H1 (cell line): ENCODE measurements at regions not wholly inside any gene's neighbourhood (a gene's known extent, or its start where the extent isn't known, plus 50 kb on each side); places are given as distances from the start of the nearest gene placed in this dataset.

ENCODE experiments used
- POLR2A ChIP-seq, 2 experiments: IDR thresholded peaks; 1 replicate in 1 of 2; 2 replicates in 1 of 2; pipeline ENCODE4 v1.6.1; 2011; ENCODE audit warnings: low read depth in 2 of 2, low read length in 2 of 2, mild to moderate bottlenecking in 2 of 2; ENCODE audit errors: control extremely low read depth in 1 of 2
- POLR2AphosphoS5 ChIP-seq: IDR thresholded peaks from 2 replicates; pipeline ENCODE4 v1.6.1; 2011; ENCODE audit warnings: low read depth, low read length
- TEAD4 ChIP-seq: IDR thresholded peaks from 2 replicates; pipeline ENCODE4 v1.6.1; 2012; ENCODE audit warnings: low read depth, low read length, inconsistent platforms, mixed read lengths
- TF ChIP-seq, protein P1 (sequence below), 3 experiments: IDR thresholded peaks; 1 replicate in 2 of 3; 2 replicates in 1 of 3; pipeline versions ENCODE4 v1.5.1 to v1.6.1; 2011; ENCODE audit warnings: low read length in 3 of 3, mild to moderate bottlenecking in 3 of 3, inconsistent platforms in 2 of 3, low read depth in 1 of 3, moderate library complexity in 1 of 3; ENCODE audit not compliant: insufficient read depth in 1 of 3; ENCODE audit errors: control extremely low read depth in 1 of 3

DNA sequence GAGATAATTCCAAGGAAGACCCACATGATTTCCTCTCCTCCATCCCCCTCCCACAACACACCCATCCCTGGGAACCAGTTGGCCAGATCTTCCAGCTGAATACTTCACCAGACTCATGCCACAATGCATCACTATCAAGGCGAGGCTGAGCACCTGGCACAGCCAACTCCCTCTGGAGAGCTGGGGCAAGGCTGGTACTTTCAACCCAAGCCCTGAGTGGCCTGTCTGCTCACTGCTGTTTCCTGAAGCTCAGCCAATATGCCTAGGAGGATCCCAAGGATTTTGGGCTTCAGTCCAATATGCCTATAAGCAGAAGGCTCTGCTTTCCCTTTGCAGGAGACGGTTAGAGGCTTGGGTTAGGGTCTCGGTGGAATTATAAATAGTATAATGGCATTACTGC lies 90.9 kb upstream of the NEO1 start:
- TF ChIP-seq, protein P1, sequence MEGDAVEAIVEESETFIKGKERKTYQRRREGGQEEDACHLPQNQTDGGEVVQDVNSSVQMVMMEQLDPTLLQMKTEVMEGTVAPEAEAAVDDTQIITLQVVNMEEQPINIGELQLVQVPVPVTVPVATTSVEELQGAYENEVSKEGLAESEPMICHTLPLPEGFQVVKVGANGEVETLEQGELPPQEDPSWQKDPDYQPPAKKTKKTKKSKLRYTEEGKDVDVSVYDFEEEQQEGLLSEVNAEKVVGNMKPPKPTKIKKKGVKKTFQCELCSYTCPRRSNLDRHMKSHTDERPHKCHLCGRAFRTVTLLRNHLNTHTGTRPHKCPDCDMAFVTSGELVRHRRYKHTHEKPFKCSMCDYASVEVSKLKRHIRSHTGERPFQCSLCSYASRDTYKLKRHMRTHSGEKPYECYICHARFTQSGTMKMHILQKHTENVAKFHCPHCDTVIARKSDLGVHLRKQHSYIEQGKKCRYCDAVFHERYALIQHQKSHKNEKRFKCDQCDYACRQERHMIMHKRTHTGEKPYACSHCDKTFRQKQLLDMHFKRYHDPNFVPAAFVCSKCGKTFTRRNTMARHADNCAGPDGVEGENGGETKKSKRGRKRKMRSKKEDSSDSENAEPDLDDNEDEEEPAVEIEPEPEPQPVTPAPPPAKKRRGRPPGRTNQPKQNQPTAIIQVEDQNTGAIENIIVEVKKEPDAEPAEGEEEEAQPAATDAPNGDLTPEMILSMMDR (IDR thresholded peaks at IDR 0.05; ENCODE audit: control extremely low read depth in 1 of 3, insufficient read depth in 1 of 3, low read depth in 1 of 3, low read length in 3 of 3), result no peak
- TF ChIP-seq POLR2AphosphoS5, result no peak
- TF ChIP-seq POLR2A (IDR thresholded peaks at IDR 0.05; ENCODE audit: control extremely low read depth in 1 of 2, low read depth in 2 of 2, low read length in 2 of 2), result no peak
- no peak for TF ChIP-seq TEAD4
